Panc1 (cell line): ENCODE measurements at regions not wholly inside any gene's neighbourhood (a gene's known extent, or its start where the extent isn't known, plus 50 kb on each side); places are given as distances from the start of the nearest gene placed in this dataset.

Experiments
- ATAC-seq: fragments of 200-7000 bp; cut with Tn5 transposase; 2 replicates; pipeline ENCODE4 v1.9.1; 2020; ENCODE audit warnings: mild to moderate bottlenecking, moderate library complexity
- BruUV-seq: library from RNA; stranded (reverse); fragments of 400-500 nt; replicated peaks from 2 replicates; lab custom pipeline; 2021; lab: Mats Ljungman, UMichigan
- CTCF ChIA-PET: fragments of 300-600 bp; sonication (Branson Sonifier 250); formaldehyde crosslinking; loops from one replicate; lab custom pipeline; 2022; ENCODE audit warnings: antibody characterized with exemption; lab: Charles Lee
- POLR2A ChIA-PET: fragments of 300-600 bp; sonication (Branson Sonifier 250); formaldehyde crosslinking; loops from one replicate; lab custom pipeline; 2022; ENCODE audit warnings: antibody characterized with exemption; lab: Charles Lee
- DNase-seq: peaks from one replicate; pipeline ENCODE4 v3.0.0-alpha.2; 2010; ENCODE audit warnings: low read depth, low spot score
- H3K27ac ChIP-seq: 2 replicates; pipeline ENCODE4 v1.5.1; 2011; ENCODE audit warnings: mild to moderate bottlenecking, low read length, inconsistent platforms
- H3K27me3 ChIP-seq: fragments of 200-500 bp; sonication (Bioruptor generic); 2 replicates; pipeline ENCODE4 v1.6.0; 2014; ENCODE audit warnings: low read length, inconsistent platforms; ENCODE audit not compliant: control insufficient read depth, insufficient read depth
- H3K36me3 ChIP-seq: fragments of 200-500 bp; sonication (Bioruptor generic); 2 replicates; pipeline ENCODE4 v1.5.1; 2014; ENCODE audit warnings: inconsistent platforms, mild to moderate bottlenecking, low read length, moderate library complexity; ENCODE audit not compliant: control insufficient read depth, insufficient read depth
- H3K4me1 ChIP-seq: 2 replicates; pipeline ENCODE4 v1.5.1; 2011; ENCODE audit warnings: inconsistent platforms, mild to moderate bottlenecking, low read length, moderate library complexity; ENCODE audit not compliant: control insufficient read depth, insufficient read depth
- H3K4me3 ChIP-seq, 2 experiments: 2 replicates each; pipeline ENCODE4 v1.5.1; 2011 to 2012; ENCODE audit warnings: low read depth in 2 of 2, low read length in 2 of 2, mild to moderate bottlenecking in 2 of 2, inconsistent platforms in 1 of 2, moderate library complexity in 1 of 2
- H3K9me3 ChIP-seq: fragments of 200-500 bp; sonication (Bioruptor generic); 2 replicates; pipeline ENCODE4 v1.5.1; 2014; ENCODE audit warnings: low read depth, mild to moderate bottlenecking, inconsistent platforms, low read length, moderate library complexity; ENCODE audit not compliant: control insufficient read depth, insufficient read depth
- POLR2AphosphoS5 ChIP-seq: IDR thresholded peaks from 2 replicates; pipeline ENCODE4 v1.6.1; 2012; ENCODE audit warnings: mild to moderate bottlenecking, low read depth, low read length, moderate library complexity
- SIN3A ChIP-seq: IDR thresholded peaks from 2 replicates; pipeline ENCODE4 v1.6.1; 2012; ENCODE audit warnings: low read depth, mild to moderate bottlenecking, low read length, moderate library complexity, borderline replicate concordance; ENCODE audit not compliant: insufficient read depth
- TCF7L2 ChIP-seq: IDR thresholded peaks from 2 replicates; pipeline ENCODE4 v1.6.1; 2011; ENCODE audit warnings: mild to moderate bottlenecking, low read depth, low read length, inconsistent platforms
- in situ Hi-C: cut with HindIII; loops from 2 replicates; pipeline ENCODE4 v1.10.0; 2016; ENCODE audit warnings: low sequenced_read_pairs, low pct_unique_long_range_greater_than_20kb
- intact Hi-C: fragments of 100-400 bp; cut with micrococcal nuclease; formaldehyde crosslinking; loops from one replicate; pipeline ENCODE4 v1.10.0; 2022; ENCODE audit not compliant: unreplicated experiment
- TF ChIP-seq, protein P1 (sequence below): fragments of 450-650 bp; IDR thresholded peaks from 2 replicates; pipeline ENCODE4 v1.5.1; 2017; ENCODE audit warnings: mild to moderate bottlenecking
- TF ChIP-seq, protein P2 (sequence below), 2 experiments: IDR thresholded peaks; 2 replicates each; pipeline ENCODE4 v1.6.1; 2011 to 2012; ENCODE audit warnings: low read depth in 2 of 2, control low read depth in 1 of 2, low read length in 1 of 2, mild to moderate bottlenecking in 1 of 2, moderate library complexity in 1 of 2; ENCODE audit not compliant: insufficient read depth in 1 of 2

DNA sequence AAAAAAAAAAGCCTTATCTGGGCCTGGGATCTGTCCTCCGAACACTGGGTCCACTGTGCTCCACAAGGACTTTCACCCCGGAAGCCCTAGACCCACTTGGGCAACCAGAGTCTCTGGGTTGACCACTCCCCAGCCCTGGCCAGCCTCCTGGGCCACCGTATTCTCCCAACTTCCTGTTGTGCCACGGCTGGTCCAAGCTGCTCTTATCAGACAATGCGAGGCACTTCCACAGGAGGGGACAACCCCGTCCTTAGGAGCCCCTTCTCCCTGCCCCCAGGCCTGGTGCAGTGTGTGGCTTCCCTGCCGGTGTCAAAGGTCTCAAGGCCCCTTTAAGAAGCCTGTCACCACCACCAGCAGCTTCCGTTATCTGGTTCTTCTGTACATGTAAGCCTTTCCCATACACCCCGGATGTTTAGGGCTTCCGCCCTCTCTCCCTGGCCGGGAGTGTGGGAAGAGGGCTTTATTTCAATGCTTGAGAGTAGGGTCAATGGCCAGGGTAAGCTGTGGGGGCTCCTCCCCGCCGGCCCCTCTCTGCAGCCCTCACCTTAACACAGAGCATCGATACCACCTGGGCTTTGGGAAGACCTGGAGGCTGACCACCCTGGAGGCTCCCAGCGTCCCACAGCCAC, 313.0 kb downstream of the SEC14L1 start:
- TF ChIP-seq, protein P1, sequence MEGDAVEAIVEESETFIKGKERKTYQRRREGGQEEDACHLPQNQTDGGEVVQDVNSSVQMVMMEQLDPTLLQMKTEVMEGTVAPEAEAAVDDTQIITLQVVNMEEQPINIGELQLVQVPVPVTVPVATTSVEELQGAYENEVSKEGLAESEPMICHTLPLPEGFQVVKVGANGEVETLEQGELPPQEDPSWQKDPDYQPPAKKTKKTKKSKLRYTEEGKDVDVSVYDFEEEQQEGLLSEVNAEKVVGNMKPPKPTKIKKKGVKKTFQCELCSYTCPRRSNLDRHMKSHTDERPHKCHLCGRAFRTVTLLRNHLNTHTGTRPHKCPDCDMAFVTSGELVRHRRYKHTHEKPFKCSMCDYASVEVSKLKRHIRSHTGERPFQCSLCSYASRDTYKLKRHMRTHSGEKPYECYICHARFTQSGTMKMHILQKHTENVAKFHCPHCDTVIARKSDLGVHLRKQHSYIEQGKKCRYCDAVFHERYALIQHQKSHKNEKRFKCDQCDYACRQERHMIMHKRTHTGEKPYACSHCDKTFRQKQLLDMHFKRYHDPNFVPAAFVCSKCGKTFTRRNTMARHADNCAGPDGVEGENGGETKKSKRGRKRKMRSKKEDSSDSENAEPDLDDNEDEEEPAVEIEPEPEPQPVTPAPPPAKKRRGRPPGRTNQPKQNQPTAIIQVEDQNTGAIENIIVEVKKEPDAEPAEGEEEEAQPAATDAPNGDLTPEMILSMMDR: no peak
- no peak for TF ChIP-seq TCF7L2
- TF ChIP-seq SIN3A: no peak
- no peak for TF ChIP-seq POLR2AphosphoS5
- TF ChIP-seq, protein P2, sequence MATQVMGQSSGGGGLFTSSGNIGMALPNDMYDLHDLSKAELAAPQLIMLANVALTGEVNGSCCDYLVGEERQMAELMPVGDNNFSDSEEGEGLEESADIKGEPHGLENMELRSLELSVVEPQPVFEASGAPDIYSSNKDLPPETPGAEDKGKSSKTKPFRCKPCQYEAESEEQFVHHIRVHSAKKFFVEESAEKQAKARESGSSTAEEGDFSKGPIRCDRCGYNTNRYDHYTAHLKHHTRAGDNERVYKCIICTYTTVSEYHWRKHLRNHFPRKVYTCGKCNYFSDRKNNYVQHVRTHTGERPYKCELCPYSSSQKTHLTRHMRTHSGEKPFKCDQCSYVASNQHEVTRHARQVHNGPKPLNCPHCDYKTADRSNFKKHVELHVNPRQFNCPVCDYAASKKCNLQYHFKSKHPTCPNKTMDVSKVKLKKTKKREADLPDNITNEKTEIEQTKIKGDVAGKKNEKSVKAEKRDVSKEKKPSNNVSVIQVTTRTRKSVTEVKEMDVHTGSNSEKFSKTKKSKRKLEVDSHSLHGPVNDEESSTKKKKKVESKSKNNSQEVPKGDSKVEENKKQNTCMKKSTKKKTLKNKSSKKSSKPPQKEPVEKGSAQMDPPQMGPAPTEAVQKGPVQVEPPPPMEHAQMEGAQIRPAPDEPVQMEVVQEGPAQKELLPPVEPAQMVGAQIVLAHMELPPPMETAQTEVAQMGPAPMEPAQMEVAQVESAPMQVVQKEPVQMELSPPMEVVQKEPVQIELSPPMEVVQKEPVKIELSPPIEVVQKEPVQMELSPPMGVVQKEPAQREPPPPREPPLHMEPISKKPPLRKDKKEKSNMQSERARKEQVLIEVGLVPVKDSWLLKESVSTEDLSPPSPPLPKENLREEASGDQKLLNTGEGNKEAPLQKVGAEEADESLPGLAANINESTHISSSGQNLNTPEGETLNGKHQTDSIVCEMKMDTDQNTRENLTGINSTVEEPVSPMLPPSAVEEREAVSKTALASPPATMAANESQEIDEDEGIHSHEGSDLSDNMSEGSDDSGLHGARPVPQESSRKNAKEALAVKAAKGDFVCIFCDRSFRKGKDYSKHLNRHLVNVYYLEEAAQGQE (IDR thresholded peaks at IDR 0.05; ENCODE audit: insufficient read depth in 1 of 2, low read depth in 2 of 2, low read length in 1 of 2): no peak
- ChIA-PET POLR2A (interaction anchor here (0.6 kb wide), 1 partner anchor 193 kb away, joined by 4 read pairs; no protein-coding TSS in a partner anchor), CTCF (interaction anchor here (0.6 kb wide), 1 partner anchor 98 kb away, joined by 3 read pairs; no protein-coding TSS in a partner anchor)
- no TSS peak for BruUV-seq
- no peak overlapping the region for H3K4me3 ChIP-seq
- peaks cover 75% of the 10 kb centered on the region for H3K4me1 ChIP-seq
- no peak for DNase-seq
- no peaks in the 10 kb centered on the region for H3K27me3 ChIP-seq
- H3K27ac ChIP-seq: peak overlapping the region; percentile 48
- in situ Hi-C loops: no loop called here
- H3K9me3 ChIP-seq: no peaks in the 10 kb centered on the region
- intact Hi-C loops: no loop called here
- H3K36me3 ChIP-seq: no peaks in the 10 kb centered on the region; the same call in 1 of the 2 replicates
- no peak for ATAC-seq

DNA sequence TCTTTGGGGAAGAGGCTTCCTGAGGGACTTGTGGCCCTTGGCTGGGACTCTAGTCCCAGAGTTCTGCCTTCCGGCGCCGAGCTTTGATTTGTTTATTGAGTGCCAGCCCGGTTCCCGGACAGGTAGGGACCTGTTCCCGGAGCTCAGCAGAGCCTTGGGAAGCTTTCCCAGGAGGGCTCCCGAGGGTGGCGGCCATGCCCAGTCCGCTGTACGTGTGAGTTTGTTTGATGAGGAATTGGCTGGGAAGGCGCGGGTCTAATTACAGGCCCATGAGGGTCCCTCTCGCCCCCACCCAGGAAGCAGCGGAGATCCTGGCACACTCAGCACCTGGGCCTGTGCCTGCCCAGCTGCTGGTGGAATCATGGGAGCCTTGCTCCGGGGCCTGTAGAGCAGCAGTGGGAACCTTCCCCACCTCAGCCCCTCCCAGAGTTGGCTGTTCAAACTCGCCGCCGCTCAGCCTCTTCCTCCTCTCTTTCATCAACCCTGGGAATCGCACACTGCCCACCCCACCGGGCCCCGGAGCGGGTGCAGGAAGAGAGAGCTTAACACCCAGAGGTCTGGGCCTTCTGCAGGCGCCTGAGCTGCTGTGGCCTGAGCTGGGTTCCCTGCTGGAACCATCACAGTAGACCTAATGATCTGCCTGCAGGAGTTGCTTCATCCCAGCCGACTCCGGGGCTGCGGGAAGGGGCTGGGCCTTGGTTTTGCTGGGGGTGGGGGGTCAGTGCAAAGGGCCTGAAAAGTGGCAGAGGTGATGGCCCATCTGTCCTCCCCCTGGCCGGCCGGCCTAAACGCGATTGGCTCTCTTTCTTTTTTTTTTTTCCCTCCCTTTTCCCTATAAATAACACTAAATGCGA, 313.7 kb downstream of the SEC14L1 start:
- H3K4me1 ChIP-seq: peaks cover 75% of the 10 kb centered on the region
- ChIA-PET CTCF (no interaction called here), POLR2A (no interaction called here)
- DNase-seq: no peak
- BruUV-seq: no TSS peak
- no peaks in the 10 kb centered on the region for H3K9me3 ChIP-seq
- intact Hi-C loops: no loop called here
- no peaks in the 10 kb centered on the region for H3K27me3 ChIP-seq
- H3K27ac ChIP-seq: peak overlapping the region; percentile 48
- no peak for TF ChIP-seq SIN3A
- no peak for TF ChIP-seq TCF7L2
- TF ChIP-seq, protein P2 (IDR thresholded peaks at IDR 0.05; ENCODE audit: insufficient read depth in 1 of 2, low read depth in 2 of 2, low read length in 1 of 2): no peak
- no peak for TF ChIP-seq POLR2AphosphoS5
- TF ChIP-seq, protein P1: no peak
- H3K4me3 ChIP-seq: no peak overlapping the region
- no peaks in the 10 kb centered on the region; the same call in 1 of the 2 replicates for H3K36me3 ChIP-seq
- in situ Hi-C loops: no loop called here
- no peak for ATAC-seq
